Activated B cell treated with CpG ODN at 0.5 μM for 24 hours (primary cell): ENCODE measurements at regions not wholly inside any gene's neighbourhood (a gene's known extent, or its start where the extent isn't known, plus 50 kb on each side); places are given as distances from the start of the nearest gene placed in this dataset.

Experiments used
- ATAC-seq: fragments of 200-7000 bp; cut with Tn5 transposase; one replicate; pipeline ENCODE4 v1.10.0; 2021; ENCODE audit warnings: low read depth, mild to moderate bottlenecking, moderate library complexity
- CTCF ChIA-PET: fragments of 350-600 bp; sonication (Branson Sonifier 250); formaldehyde crosslinking; loops from one replicate; lab custom pipeline; 2021; ENCODE audit warnings: antibody characterized with exemption; lab: Charles Lee
- POLR2A ChIA-PET: fragments of 350-600 bp; sonication (Branson Sonifier 250); formaldehyde crosslinking; loops from one replicate; lab custom pipeline; 2021; ENCODE audit warnings: antibody characterized with exemption; lab: Charles Lee
- DNase-seq: peaks from one replicate; pipeline ENCODE4 v3.0.0; 2022
- H3K27ac Mint-ChIP-seq: one replicate; pipeline ENCODE4 v1.8.0; 2020; ENCODE audit warnings: mixed read lengths
- H3K27me3 Mint-ChIP-seq: one replicate; pipeline ENCODE4 v1.8.0; 2021; ENCODE audit warnings: mixed read lengths
- H3K36me3 Mint-ChIP-seq: one replicate; pipeline ENCODE4 v1.8.0; 2021; ENCODE audit warnings: low read depth, mixed read lengths
- H3K4me1 Mint-ChIP-seq: one replicate; pipeline ENCODE4 v1.8.0; 2021; ENCODE audit warnings: mixed read lengths
- H3K4me3 Mint-ChIP-seq: one replicate; pipeline ENCODE4 v1.8.0; 2020; ENCODE audit warnings: mild to moderate bottlenecking, mixed read lengths
- H3K9me3 Mint-ChIP-seq: one replicate; pipeline ENCODE4 v1.8.0; 2020; ENCODE audit warnings: mixed read lengths
- CTCF ChIP-seq: fragments of 200-600 bp; IDR thresholded peaks from one replicate; pipeline ENCODE4 v1.8.0; 2022; ENCODE audit warnings: antibody characterized with exemption, mild to moderate bottlenecking
- intact Hi-C: fragments of 100-400 bp; cut with micrococcal nuclease; formaldehyde crosslinking; loops from one replicate; pipeline ENCODE4 v1.15.1; 2024

- Mint-ChIP-seq H3K4me1 (peaks cover 16% of the 10 kb centered on the region), H3K9me3 (peaks cover 3% of the 10 kb centered on the region), H3K27me3 (no peaks in the 10 kb centered on the region), H3K36me3 (no peaks in the 10 kb centered on the region), H3K27ac (no peak overlapping the region), H3K4me3 (no peak overlapping the region)
- ChIA-PET POLR2A (no interaction called here), CTCF (no interaction called here)
- TF ChIP-seq CTCF: no peak
- DNase-seq: no peak
- intact Hi-C loops: no loop called here
- ATAC-seq: no peak
Measured at GRCh38 chr3:177946048-177946447, 590.2 kb upstream of the KCNMB2 start.

GRCh38 chr3:177946497-177946896, 589.7 kb upstream of the KCNMB2 start:
- H3K36me3 Mint-ChIP-seq: no peaks in the 10 kb centered on the region
- peaks cover 2% of the 10 kb centered on the region for H3K27me3 Mint-ChIP-seq
- H3K27ac Mint-ChIP-seq: no peak overlapping the region
- TF ChIP-seq CTCF: no peak
- ATAC-seq (no peak), DNase-seq (no peak)
- intact Hi-C loops: no loop called here
- peaks cover 16% of the 10 kb centered on the region for H3K4me1 Mint-ChIP-seq
- POLR2A ChIA-PET: no interaction called here
- CTCF ChIA-PET: no interaction called here
- peaks cover 3% of the 10 kb centered on the region for H3K9me3 Mint-ChIP-seq
- H3K4me3 Mint-ChIP-seq: no peak overlapping the region

GRCh38 chr3:177946936-177947335, 589.3 kb upstream of the KCNMB2 start:
- ChIA-PET POLR2A (no interaction called here), CTCF (no interaction called here)
- peaks cover 2% of the 10 kb centered on the region for H3K27me3 Mint-ChIP-seq
- ATAC-seq (no peak), DNase-seq (no peak)
- intact Hi-C loops: no loop called here
- H3K27ac Mint-ChIP-seq: no peak overlapping the region
- no peak for TF ChIP-seq CTCF
- peaks cover 3% of the 10 kb centered on the region for H3K9me3 Mint-ChIP-seq
- H3K36me3 Mint-ChIP-seq: no peaks in the 10 kb centered on the region
- H3K4me1 Mint-ChIP-seq: peaks cover 16% of the 10 kb centered on the region
- H3K4me3 Mint-ChIP-seq: no peak overlapping the region

- H3K27me3 Mint-ChIP-seq: peaks cover 2% of the 10 kb centered on the region
Measured at GRCh38 chr3:177947901-177948300, 588.3 kb upstream of the KCNMB2 start.

GRCh38 chr3:177948716-177949425, 587.4 kb upstream of the KCNMB2 start:
- Mint-ChIP-seq H3K4me3 (no peak overlapping the region), H3K27ac (no peak overlapping the region), H3K4me1 (peaks cover 14% of the 10 kb centered on the region), H3K36me3 (no peaks in the 10 kb centered on the region), H3K27me3 (peaks cover 2% of the 10 kb centered on the region), H3K9me3 (peaks cover 3% of the 10 kb centered on the region)
- intact Hi-C loops: no loop called here
- no peak for ATAC-seq
- POLR2A ChIA-PET: no interaction called here
- DNase-seq: no peak
- no peak for TF ChIP-seq CTCF
- CTCF ChIA-PET: no interaction called here

More at GRCh38 chr3:177947901-177948300, 588.3 kb upstream of the KCNMB2 start:
- POLR2A ChIA-PET: no interaction called here
- intact Hi-C loops: no loop called here
- no peak overlapping the region for H3K27ac Mint-ChIP-seq
- peaks cover 3% of the 10 kb centered on the region for H3K9me3 Mint-ChIP-seq
- no peaks in the 10 kb centered on the region for H3K36me3 Mint-ChIP-seq
- ATAC-seq (no peak), DNase-seq (no peak)
- H3K4me1 Mint-ChIP-seq: peaks cover 16% of the 10 kb centered on the region
- H3K4me3 Mint-ChIP-seq: no peak overlapping the region
- CTCF ChIA-PET: no interaction called here
- TF ChIP-seq CTCF: no peak
